ENCODE measurements at regions not wholly inside any gene's neighbourhood (a gene's known extent, or its start where the extent isn't known, plus 50 kb on each side); places are given as distances from the start of the nearest gene placed in this dataset.
"Not testable (repeated sequence)": the region's sequence is repeated elsewhere in the genome, so short reads cannot be mapped to it uniquely, and the experiment has no call there.

GRCh38 chr4:158122501-158122900 is 50.3 kb downstream of the GASK1B start:
- intact Hi-C loops (cut with DNase I), result no loop called here
- H3K4me3 ChIP-seq, result no peak overlapping the region
- no peaks in the 10 kb centered on the region for H3K9me3 ChIP-seq
- TF ChIP-seq POLR2AphosphoS5 (IDR thresholded peaks at IDR 0.05) (no peak), POLR2A (IDR thresholded peaks at IDR 0.05) (no peak), CTCF (IDR thresholded peaks at IDR 0.05) (no peak)
- H3K27me3 ChIP-seq (replicated peaks; ENCODE audit: insufficient read depth), result no peaks in the 10 kb centered on the region
- DNase-seq (ENCODE audit: low spot score), result no peak
- no peaks in the 10 kb centered on the region for H3K4me1 ChIP-seq (replicated peaks)
- H3K36me3 ChIP-seq, result no peaks in the 10 kb centered on the region
- no peak overlapping the region for H3K27ac ChIP-seq
- 82% methylated on average over 2 of the region's 2 CpGs for WGBS

- Histone ChIP-seq H3K4me1 (replicated peaks) (no peaks in the 10 kb centered on the region), H3K36me3 (no peaks in the 10 kb centered on the region), H3K4me3 (no peak overlapping the region), H3K27ac (peak overlapping the region in 1 of 2 donors; percentile 5), H3K27me3 (replicated peaks; ENCODE audit: insufficient read depth) (no peaks in the 10 kb centered on the region), H3K9me3 (no peaks in the 10 kb centered on the region)
- DNase-seq (ENCODE audit: low spot score), result no peak
- TF ChIP-seq CTCF (IDR thresholded peaks at IDR 0.05), result no peak
- TF ChIP-seq POLR2AphosphoS5 (IDR thresholded peaks at IDR 0.05), result no peak
- TF ChIP-seq POLR2A (IDR thresholded peaks at IDR 0.05), result no peak
- intact Hi-C loops (cut with DNase I), result no loop called here
- 29% methylated on average over 3 of the region's 3 CpGs for WGBS
Observed at GRCh38 chr4:158121161-158121579, 51.7 kb downstream of the GASK1B start.

GRCh38 chr4:158120645-158121151 is 52.1 kb downstream of the GASK1B start:
- H3K27me3 ChIP-seq (replicated peaks; ENCODE audit: insufficient read depth); H3K4me3 ChIP-seq; H3K9me3 ChIP-seq; intact Hi-C loops (cut with DNase I); H3K4me1 ChIP-seq (replicated peaks); DNase-seq (ENCODE audit: low spot score); H3K36me3 ChIP-seq: not testable (repeated sequence)
- H3K27ac ChIP-seq, result peak overlapping the region in 1 of 2 donors; percentile 5
- WGBS, result 24% methylated on average over 6 of the region's 6 CpGs

- intact Hi-C loops (cut with DNase I), result no loop called here
- TF ChIP-seq POLR2AphosphoS5 (IDR thresholded peaks at IDR 0.05) (peak; percentile 19), CTCF (IDR thresholded peaks at IDR 0.05) (no peak), POLR2A (IDR thresholded peaks at IDR 0.05) (no peak)
- H3K4me3 ChIP-seq, result no peak overlapping the region
- H3K9me3 ChIP-seq, result no peaks in the 10 kb centered on the region
- no peaks in the 10 kb centered on the region for H3K4me1 ChIP-seq (replicated peaks)
- no peak for DNase-seq (ENCODE audit: low spot score)
- H3K27ac ChIP-seq, result no peak overlapping the region
- no peaks in the 10 kb centered on the region for H3K36me3 ChIP-seq
- H3K27me3 ChIP-seq (replicated peaks; ENCODE audit: insufficient read depth), result no peaks in the 10 kb centered on the region
Observed at GRCh38 chr4:158112611-158113010, 60.2 kb downstream of the GASK1B start.

- Histone ChIP-seq H3K4me1 (replicated peaks) (no peaks in the 10 kb centered on the region), H3K36me3 (no peaks in the 10 kb centered on the region), H3K4me3 (no peak overlapping the region), H3K9me3 (no peaks in the 10 kb centered on the region), H3K27me3 (replicated peaks; ENCODE audit: insufficient read depth) (no peaks in the 10 kb centered on the region), H3K27ac (no peak overlapping the region)
- 91% methylated on average over 2 of the region's 2 CpGs for WGBS
- intact Hi-C loops (cut with DNase I), result no loop called here
- TF ChIP-seq POLR2A (IDR thresholded peaks at IDR 0.05) (no peak), POLR2AphosphoS5 (IDR thresholded peaks at IDR 0.05) (no peak), CTCF (IDR thresholded peaks at IDR 0.05) (no peak)
- no peak for DNase-seq (ENCODE audit: low spot score)
Observed at GRCh38 chr4:158111241-158111640, 61.6 kb downstream of the GASK1B start.

Data from prostate gland (tissue), 2 donors.